CD4-positive, alpha-beta T cell treated with Interleukin-2 at 100 ng/mL for 4 hours (primary cell): ENCODE measurements at regions not wholly inside any gene's neighbourhood (a gene's known extent, or its start where the extent isn't known, plus 50 kb on each side); places are given as distances from the start of the nearest gene placed in this dataset.
A peak's percentile ranks its signal among the peaks of the same experiment; 100 is the strongest.
"Not testable (repeated sequence)": the region's sequence is repeated elsewhere in the genome, so short reads cannot be mapped to it uniquely, and the experiment has no call there.

Experiments used
- DNase-seq: peaks from one replicate; pipeline ENCODE4 v3.0.0-alpha.2; 2020; ENCODE audit warnings: low spot score

DNA sequence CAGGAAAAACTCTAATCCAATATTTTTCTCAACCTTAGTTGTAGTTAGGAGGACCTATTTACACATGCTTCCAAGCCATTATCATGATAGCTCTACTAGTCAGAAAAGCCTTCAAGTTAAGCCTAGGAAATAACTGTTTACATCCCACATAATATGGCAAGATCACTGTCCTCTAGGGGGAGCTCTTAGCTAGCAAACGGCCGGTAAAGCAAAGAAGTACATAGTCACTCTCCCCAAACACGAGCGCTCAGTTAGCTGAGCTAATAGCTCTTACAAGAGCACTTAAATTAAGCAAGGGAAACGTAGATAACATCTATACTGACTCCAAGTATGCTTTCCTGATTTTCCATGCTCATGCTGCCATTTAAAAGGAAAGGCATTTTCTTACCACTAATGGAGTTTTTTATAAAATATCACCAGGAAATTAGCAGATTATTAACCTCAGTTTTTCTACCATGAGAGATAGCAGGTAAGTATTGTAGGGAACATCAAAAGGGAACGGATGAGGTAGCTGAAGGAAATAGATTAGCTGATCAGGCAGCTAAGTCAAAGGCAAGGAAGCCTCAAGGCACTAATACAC, 100.6 kb upstream of the PABPC3 start:
- DNase-seq: peak; percentile 73

DNA sequence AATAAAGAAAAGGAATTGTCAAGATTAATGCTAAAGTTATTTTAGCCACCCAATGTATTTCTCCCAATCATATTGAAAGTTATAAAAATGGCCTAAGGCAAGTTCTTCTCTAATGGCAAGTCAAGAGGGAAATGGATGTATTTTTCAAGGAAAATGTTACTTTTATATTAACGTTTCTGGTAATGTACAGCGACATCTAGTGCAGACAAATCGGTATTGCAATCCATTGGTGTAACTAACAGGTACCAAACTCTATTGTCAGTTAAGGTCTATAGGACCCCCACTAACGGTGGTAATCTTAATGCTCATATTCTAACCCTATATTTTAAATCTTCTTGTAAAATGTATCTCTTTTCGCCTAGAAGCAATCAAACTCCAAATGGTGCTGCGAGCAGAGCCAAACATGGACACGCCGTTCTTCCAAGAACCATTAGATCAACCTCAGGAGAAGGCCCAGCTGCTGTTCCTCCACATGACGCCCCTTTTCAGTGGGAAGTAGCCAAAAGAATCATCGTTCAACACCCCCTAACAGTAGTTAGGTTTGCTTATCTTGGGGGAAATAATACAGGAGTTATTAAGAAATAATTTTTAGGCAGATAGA, 98.5 kb upstream of the PABPC3 start:
- DNase-seq: peak; percentile 52

DNA sequence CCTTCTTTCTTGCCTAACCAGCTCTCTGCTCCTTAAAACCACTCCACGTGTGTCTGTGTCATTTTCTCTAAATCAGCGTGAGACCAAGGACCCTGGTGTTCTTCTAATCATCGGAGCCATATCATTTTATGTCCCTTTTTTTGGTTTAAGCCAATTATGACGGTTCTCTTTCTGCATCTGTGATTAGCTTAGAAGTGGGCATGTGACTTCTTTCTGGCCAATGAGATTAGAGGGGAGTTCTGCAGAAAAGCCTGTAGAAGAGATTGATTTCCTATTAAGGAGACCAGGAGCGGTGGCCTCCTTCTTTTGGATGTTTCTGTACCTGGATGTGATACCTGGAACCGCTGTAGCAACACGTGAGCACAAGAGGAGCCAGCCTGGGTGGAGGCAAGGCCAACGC, 97.5 kb upstream of the PABPC3 start:
- DNase-seq: no peak

DNA sequence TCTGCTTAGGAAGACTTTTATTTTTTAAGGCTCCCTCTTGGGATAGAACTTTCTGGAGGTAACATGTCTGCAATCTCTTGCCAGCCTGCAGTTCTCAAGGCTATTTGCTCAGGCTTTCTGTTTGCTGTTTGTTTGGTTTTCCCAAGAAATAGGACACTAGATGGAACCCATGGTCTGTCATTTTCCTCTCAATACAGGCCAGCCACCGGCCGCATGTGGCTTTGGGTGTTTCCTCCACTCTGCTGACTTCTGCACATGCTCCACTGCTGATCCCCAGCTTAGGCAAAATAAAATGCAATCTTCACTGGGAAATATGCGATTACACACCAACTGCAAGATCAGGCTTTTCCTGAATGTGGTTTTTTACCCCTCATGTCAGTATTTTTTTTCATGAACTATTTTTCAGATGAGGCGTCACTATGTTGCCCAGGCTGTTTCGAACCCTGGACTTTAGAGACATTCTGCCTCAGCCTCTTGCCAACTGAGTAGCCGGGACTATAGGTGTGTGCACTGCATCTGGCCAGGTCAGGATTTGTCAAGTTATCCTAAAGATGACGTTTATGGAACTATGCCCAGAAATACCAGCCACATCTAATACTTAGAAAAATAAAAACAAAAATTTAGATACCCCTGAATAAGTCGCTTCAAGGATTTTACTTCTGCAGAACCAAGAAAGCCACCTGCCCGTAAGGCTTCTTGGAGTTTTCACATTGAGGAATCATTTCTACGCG, 94.3 kb upstream of the PABPC3 start:
- no peak for DNase-seq

DNA sequence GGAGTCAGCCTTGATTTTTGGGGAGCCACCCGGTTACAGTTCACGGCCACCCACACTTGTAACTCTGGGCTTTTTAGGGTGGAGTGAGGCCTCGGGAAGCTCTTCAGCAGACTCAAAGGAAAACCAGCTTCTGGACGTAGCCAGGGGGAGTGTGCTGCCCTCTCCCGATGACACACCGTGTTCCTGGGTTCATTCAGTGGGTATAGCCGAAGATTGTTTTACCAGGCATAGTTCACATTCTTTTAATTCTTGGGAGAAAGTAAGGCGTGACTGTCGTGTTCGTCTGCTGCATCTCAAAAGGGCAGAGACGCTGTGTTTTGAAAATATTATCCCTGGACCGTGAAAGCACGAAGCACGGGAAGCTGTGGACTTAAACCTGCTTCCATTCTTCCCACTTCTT, 93.6 kb upstream of the PABPC3 start:
- not testable (repeated sequence) for DNase-seq

DNA sequence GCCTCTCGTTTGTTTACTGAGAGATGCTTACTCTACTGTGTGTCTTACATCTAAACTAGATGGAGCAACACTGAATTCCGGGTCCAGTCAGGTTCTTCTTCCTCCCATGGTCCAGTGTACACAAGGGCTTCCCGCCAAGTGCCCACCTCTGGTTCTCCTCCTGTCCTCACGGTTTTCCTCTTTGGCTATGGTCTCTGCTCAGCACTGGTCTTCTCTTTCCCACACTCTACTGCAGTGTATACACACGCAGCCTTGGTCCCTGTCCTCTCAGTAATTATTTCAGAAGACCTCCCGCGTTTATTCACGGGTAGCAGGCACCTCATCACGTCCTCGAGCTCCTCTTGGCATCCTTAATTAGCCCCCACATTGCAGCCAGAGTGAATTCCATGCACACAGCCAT, 91.4 kb upstream of the PABPC3 start:
- not testable (repeated sequence) for DNase-seq

DNA sequence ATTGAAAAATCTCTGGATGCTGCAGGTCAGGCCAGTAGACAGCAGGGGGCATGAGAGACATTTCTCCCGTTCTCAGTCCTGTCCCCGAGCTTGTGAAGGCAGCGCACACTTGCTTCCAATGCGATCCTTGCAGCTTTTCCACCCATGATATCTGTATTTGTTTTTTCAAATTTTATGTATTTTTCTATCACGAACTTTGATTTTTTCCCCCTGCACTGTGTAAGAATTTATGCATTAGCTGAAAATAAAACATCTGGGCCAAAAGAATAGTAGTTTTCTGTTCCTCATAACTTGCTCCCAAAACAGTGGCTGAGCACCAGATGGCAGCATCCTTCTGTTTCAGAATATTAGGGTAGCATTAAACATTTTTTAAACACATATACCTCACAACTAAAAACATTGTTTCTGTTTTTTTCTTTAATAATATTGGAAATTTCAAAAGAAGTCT, 90.9 kb upstream of the PABPC3 start:
- DNase-seq: not testable (repeated sequence)

- DNase-seq: not testable (repeated sequence)
These were observed 88.5 kb upstream of the PABPC3 start for GRCh38 chr13:25007389-25007788.

GRCh38 chr13:25014398-25014973, 81.5 kb upstream of the PABPC3 start:
- DNase-seq: not testable (repeated sequence)

DNA sequence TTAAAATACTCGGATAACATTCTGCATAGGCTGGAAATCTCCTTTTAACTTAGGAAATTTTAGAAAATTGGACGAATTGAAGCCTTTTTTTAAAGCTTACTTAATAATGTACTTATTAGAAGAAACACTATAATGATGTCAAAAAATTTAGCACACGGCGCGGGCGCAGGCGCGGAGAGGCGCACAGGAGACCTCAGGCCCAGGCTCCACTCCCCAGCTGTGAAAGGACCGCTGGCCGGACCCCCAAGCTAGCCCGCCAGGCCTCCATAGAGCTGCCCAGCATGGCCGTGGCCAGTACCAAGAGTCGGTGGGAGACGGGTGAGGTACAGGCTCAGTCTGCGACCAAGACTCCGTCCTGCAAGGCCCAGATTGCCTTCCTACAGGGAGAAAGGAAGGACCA, 78.8 kb upstream of the PABPC3 start:
- DNase-seq: not testable (repeated sequence)

DNA sequence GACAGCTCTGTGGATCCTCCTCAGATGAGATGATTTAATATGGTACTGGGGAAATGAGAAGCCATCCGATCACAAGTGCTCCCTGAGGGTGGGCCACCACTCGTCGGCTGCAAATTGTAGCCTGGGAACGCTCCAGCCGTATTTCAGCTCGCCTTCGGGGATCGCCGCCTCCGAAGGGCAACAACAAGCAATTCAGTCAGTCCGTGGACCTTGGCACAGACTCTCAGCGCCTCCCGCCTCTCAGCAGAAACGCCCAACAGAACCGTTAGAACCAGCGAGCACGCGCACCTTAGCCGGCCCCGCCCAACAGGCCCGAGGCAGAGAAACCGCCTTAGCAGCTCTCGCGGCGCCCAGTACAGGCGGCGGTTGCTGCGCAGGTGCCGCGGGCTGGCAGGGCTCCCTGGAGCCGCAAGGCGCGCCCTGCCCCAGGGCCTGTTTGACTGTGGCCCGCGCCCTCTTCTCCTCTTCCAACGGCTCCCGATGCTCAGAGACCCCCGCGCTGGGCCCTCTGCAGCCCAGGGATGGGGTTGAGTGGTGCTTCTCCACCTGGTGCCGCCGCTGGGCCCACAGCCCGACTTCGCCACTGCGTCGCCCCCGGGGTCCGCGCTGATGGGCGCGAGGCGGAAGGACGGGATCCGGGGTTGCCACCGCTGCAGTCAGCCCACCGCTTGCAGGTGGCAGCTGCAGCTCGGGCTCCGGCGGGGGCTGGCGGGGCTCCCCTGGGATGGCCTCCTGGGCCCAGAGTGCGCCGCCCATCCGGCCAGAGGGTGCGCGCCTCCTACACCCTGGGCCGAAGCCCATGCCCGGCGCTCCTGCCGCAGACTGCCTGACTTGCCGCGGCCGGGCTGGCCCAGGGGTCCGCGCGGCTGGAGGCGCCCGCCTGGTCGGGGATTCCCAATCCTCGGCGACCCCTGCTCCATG, 77.9 kb upstream of the PABPC3 start:
- DNase-seq: not testable (repeated sequence)

DNA sequence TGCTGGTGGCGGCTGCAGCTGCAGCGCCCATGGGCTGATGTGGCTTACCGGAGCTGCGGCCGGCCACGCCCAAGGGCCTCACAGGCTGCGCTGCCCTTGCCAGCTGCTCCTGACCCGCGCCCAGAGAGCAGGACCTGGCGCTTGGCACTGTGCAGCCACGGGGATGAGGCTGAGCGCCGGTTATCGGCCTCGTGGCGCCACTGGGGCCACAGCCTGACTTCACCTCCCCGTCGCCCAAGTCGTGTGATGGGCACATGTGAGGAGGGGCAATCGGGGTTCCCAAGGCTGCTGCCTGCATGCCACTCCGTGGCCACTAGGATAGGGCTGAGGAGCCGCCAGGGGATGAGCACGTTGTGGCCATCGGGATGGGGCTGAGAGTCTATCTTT, 77.2 kb upstream of the PABPC3 start:
- no peak for DNase-seq

GRCh38 chr13:25019741-25020140, 76.2 kb upstream of the PABPC3 start:
- DNase-seq: not testable (repeated sequence)

DNA sequence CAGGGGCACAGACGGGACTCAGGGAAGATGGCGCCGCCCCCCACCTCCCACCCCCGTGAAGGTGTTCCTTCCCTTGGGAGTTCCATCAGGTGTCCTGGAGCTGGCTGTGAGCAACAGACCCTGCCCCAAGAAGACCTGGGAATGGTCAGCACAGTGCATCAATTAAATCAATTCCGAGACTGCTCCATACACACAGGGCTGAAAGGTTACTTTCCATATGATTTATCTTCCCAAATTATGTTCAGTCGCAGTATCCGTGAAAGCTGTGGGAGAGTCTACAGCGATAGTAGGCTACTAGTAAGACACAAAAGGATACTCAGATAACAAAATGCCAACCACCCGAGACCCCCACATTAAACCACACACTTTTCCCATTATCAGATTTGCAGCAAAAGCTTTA, 71.8 kb upstream of the PABPC3 start:
- DNase-seq: no peak

- DNase-seq: no peak
These were observed 63.8 kb upstream of the PABPC3 start for GRCh38 chr13:25032160-25032559.

DNA sequence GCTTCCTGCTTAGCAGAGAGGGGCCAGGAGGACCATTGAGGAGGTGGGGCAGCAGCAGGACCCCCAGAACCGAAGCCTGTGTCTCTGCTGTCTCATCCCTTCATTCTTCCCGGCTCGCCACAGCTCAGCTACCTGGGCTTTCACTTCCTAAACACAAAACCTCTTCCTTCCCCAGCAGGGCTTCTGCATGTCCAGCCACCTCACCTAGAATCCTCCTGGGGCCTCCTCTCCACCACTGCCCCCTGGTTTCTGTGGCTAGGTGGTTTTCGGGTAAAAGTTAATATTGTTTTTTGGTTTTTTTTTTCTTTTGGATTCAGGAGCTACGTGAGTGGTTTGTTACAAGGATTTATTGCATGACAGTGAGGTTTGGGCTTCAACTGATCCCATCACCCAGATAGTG, 61.8 kb upstream of the PABPC3 start:
- no peak for DNase-seq

- DNase-seq: peak; percentile 45
These were observed 58.7 kb upstream of the PABPC3 start for GRCh38 chr13:25037057-25037813.

DNA sequence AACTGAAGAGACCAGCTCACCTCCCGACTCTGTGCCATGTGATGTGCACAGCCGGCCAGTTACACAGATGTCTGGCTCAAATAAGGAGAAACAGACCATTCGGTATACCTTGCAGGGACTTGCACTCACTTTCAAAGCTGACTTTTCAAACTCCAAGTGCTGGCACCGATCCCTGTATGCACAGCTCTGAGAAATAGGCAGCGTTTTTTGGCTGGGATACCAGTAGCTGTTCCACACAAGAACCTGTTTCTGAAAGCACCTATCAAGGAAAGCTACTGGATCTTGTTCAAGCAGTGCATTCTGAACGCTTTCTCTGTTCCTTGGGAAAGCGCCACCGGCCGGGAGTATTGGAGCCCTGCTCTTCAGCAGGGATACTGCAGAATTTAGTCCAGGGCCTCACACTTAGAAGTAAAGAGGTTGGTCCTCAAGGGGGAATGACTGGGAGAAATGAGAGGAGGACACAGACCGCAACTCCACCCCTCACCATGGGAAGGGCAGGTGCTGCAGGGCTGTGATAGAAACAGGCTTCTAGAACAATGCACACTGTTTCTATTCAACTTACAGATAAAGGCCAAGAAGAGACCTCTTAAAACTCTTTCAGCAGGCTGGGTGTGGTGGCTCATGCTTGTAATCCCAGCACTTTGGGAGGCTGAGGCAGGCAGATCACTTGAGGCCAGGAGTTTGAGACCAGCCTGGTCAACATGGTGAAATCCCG, 53.6 kb upstream of the PABPC3 start:
- DNase-seq: no peak

GRCh38 chr13:25044071-25044470, 51.9 kb upstream of the PABPC3 start:
- no peak for DNase-seq
